H4 (cell line): ENCODE measurements at regions not wholly inside any gene's neighbourhood (a gene's known extent, or its start where the extent isn't known, plus 50 kb on each side); places are given as distances from the start of the nearest gene placed in this dataset.
A peak's percentile ranks its signal among the peaks of the same experiment; 100 is the strongest.

Source experiments
- DNase-seq: peaks from one replicate; pipeline ENCODE4 v3.0.0-alpha.2; 2015; ENCODE audit warnings: low spot score

DNA sequence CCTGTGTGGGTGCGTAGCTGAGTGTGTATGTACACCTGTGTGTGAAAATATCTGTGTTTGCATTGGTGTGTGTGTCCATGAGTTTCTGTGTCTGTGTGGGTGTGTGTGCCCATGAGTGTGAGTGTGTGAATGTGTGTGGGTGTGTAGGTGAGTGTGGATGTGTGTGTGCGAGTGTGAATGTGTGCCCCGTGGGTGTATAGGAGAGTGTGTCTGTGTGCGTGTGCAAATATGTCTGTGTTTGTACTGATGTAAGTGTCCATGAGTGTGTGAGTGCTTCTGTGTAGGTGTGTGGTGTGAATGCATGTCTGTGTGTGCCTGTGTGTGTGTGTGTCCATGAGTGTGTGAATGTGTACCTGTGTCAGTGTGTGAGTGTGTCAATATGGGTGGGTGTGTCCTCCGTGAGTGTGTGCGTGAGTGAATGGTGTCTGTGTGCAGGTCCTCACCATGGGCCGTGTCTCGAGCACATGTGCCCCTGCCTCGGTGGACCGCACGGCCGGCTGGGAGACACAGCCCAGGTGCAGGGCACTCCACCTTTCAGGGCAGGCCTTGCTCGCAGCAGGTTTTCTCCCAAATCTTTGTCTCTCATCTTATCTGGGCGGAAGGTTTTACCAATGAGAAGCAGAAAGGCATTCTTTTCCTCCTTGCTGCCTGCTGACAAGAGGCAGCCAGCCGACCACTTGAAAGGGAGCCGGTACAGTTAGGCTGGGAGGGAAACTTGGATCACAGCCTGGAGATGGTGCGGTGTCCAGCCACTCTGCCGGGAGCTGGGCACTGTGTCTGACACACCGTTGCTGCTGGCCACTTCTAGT, 107.1 kb upstream of the FAM20C start:
- DNase-seq: no peak

- DNase-seq: no peak
Measured at GRCh38 chr7:85883-86515, 106.4 kb upstream of the FAM20C start.

- no peak for DNase-seq
Measured at GRCh38 chr7:86629-87028, 105.7 kb upstream of the FAM20C start.

DNA sequence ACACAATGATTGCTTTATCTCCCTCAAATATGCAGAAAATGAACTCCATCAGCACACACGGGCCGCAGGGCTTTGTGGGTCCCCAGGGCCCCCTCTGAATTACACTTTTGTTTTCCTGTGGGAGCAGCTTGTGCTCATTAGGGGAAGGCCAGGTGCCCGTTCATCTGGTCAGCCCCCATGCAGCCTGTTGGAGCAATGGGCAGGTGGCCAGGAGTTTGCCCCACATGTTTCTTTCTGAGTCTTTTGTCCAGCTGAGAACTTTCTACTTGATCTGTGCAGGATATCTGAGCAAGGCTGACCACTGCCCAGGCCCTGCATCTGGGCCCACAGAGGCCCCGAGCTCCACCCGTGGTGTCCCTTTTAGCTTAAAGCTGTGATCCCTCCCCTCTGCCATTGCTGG, 105.3 kb upstream of the FAM20C start:
- DNase-seq: no peak

DNA sequence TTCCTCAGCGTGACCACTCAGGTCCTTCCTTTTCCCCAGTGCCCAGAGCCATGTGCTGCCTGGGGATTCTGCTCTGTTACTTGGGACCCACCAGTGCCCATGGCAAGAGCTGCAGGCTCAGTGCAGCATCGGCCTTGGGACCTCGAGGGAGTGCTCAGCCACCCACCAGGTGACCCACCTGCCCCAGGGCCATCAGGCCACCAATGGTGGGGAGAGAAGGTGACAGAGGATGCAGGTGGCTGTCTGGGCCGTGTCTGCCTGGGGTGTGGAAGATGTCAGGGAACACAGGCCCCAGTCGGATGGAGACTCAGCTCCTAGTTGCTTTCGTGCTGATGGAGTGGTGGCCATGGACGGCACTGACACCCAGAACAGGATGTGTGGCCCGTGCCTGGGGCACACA, 104.7 kb upstream of the FAM20C start:
- DNase-seq: no peak

GRCh38 chr7:88095-88926, 104.1 kb upstream of the FAM20C start:
- DNase-seq: no peak

DNA sequence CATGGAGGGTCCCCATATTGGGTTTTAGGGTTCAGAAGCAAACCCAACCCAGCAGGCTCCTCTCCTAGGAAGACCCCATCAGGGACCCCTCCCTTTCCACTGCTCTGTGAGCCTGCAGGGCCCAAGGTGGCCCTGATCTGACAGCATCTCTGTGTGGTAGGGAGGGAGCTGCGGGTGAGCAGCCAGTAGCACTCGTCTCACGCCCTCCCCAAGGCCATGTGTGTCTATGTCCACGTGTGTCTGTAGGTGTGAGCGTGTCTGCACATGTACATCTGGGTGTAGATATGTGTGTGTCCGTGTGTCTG, 103.5 kb upstream of the FAM20C start:
- no peak for DNase-seq

DNA sequence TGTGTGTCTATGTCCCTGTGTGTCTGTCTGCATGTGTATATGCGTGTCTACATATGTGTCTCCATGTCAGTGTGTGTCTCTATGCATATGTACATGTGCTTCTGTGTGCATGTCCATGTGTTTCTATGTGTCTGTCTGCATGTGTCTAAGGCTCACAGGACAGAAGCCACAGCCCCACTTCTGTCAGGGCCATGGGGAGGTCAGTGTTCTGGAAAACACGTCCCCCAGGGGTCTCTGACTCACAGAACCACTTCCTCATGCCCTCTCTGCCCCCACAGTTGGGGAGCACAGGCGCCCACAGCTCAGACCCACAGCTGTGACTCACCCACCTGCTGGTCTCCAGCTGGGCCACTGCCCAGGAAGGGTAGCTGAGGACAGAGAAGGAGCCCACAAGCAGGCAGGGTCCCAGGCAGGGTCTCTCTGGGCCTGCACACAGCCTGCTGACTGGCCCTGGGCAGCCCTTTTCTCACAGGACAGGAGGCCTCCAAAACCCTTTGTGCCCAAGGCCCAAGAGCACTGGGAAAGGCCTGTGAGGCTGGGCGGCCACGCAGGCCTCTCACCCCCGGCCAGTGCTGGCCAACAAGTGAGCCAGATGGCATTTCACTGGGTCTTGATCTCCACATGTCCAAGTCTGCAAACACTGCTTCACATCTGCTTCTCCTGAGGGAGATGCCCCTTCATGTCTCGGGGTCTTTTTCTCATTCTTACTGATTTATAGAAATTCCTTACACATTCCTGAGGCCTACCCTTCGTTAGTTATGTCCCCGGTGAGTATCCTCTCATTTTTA, 102.9 kb upstream of the FAM20C start:
- DNase-seq: peak; percentile 99

DNA sequence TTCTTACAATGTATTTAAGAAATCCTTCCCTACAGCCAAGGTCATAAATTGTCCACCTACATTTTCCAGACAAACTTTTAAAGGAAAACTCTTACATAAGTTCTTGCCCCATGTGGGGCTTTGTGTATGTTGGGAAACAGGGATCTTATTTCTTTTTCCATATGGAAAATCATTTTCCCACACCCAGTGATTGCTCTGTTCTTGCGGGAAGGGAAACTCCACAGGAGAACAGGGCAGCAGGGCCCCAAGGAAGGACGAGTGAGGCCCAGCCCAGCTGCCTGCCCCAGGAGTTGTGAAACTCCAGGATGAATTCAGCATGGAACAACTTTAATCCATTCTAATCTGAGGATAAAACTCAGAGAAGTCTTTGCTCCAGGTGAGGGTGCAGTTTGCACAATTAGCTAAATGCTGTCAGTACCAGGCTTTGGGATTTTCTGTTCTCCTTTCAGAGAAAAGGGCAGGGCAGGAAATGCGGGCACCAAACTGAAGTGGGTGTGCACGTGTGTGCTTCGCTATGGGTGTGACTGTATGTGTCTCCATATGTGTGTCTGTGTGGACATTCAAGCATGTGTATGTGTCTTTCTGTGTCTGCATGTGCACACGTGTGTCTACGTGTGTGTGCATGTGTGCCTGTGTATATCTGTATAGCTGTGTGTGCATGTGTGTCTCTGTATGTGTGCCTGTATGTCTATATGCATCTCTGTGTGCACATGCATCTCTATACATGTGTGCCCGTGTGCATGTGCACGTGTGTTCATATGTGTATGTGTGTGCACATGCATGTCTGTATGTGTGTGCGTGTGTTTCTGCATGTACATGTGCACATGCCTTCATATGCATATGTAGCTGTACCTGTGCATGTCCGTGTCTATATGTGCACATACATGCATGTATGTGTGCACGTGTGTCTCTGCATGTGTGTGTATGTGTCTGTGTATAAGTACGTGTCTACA, 102.0 kb upstream of the FAM20C start:
- DNase-seq: peak; percentile 86

GRCh38 chr7:91396-92175, 100.8 kb upstream of the FAM20C start:
- DNase-seq: no peak

- no peak for DNase-seq
Measured at GRCh38 chr7:92231-92674, 100.1 kb upstream of the FAM20C start.

GRCh38 chr7:92888-93672, 99.3 kb upstream of the FAM20C start:
- no peak for DNase-seq

DNA sequence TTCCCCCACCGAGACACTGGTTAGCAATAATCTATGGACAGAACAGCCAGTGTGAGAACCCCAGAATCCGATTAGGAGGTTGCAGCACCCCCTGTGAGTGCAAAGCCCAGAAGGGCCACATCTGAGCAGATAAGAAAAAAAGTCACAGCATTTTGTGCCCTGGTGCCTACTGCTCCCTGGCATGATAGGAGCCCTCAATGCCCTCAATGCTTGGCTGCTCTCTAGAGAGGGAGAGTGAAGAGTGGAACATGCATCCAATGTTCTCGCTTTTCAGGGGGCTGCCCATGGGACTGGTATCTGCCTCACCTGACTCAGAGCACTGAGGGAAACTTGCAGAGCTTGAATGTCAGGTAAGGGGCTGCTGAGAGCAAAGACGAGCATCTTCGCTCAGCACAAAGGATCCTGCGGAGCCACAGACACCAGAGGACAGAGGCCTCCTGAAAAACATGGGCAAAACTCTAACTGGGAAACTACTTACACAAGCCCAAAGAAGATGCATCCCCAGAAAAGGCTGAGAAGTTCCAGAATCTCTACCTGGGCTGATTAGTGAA, 98.0 kb upstream of the FAM20C start:
- DNase-seq: no peak

- peak; percentile 90 for DNase-seq
Measured at GRCh38 chr7:95180-95862, 97.0 kb upstream of the FAM20C start.

DNA sequence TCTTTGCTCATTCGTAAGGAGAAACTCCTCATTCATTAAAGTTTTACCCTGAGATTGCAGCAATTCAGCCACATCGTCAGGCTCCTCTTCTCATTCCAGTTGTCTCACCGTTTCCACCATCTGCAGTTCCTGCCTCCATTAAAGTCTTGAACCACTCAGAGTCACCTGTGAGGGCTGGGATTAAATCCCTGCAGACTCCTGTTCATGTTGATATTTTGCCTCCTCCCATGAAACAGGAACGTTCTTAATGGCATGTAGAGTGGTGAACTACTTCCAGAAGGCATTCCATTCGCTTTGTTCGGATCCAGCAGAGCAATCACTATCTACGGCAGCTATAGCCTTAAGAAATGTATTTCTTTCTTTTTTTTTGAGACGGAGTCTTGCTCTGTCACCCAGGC, 96.5 kb upstream of the FAM20C start:
- no peak for DNase-seq

- no peak for DNase-seq
Measured at GRCh38 chr7:96861-97260, 95.5 kb upstream of the FAM20C start.

DNA sequence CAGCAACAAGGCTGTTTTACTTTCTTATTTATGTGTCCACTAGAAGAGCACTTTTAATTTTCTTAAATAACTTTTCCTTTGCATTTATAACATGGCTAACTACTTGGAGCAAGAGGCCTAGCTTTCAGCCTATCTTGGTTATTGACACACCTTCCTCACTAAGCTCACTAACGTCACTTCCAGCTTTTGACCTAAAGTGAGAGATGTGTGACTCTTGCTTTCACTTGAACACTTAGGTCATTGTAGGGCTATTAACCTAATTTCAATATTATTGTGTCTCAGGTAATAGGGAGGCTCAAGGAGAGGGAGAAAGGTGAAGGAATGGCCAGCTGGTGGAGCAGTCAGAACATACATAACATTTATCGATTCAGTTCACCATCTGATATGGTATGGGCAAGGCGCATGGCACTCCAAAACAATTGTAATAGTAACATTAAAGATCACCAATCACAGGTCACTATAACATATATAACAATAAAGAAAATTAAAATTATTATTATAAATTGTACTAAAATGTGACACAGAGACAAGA, 95.0 kb upstream of the FAM20C start:
- DNase-seq: no peak
